CD4-positive, alpha-beta T cell treated with Interleukin-4 for 4 hours (primary cell): ENCODE measurements at regions not wholly inside any gene's neighbourhood (a gene's known extent, or its start where the extent isn't known, plus 50 kb on each side); places are given as distances from the start of the nearest gene placed in this dataset.

Source experiments
- DNase-seq: peaks from one replicate; pipeline ENCODE4 v3.0.0-alpha.2; 2020

GRCh38 chr16:65936096-65936495 is 430.4 kb upstream of the CDH5 start:
- no peak for DNase-seq

GRCh38 chr16:65934443-65934842 is 432.0 kb upstream of the CDH5 start:
- DNase-seq = no peak

GRCh38 chr16:65933703-65934102 is 432.8 kb upstream of the CDH5 start:
- DNase-seq = no peak

GRCh38 chr16:65932350-65933072 is 434.0 kb upstream of the CDH5 start:
- no peak for DNase-seq

GRCh38 chr16:65922923-65923322 is 443.6 kb upstream of the CDH5 start:
- no peak for DNase-seq

- no peak for DNase-seq
Measured at GRCh38 chr16:65919986-65920376, 446.5 kb upstream of the CDH5 start.

- no peak for DNase-seq
Measured at GRCh38 chr16:65919145-65919985, 447.1 kb upstream of the CDH5 start.

GRCh38 chr16:65917466-65917865 is 449.0 kb upstream of the CDH5 start:
- no peak for DNase-seq

- DNase-seq = no peak
Measured at GRCh38 chr16:65916995-65917394, 449.5 kb upstream of the CDH5 start.

GRCh38 chr16:65910291-65910690 is 456.2 kb upstream of the CDH5 start:
- DNase-seq = no peak

- DNase-seq = no peak
Measured at GRCh38 chr16:65909310-65910050, 457.0 kb upstream of the CDH5 start.

GRCh38 chr16:65908568-65908967 is 457.9 kb upstream of the CDH5 start:
- no peak for DNase-seq

- no peak for DNase-seq
Measured at GRCh38 chr16:65905331-65905730, 461.2 kb upstream of the CDH5 start.

GRCh38 chr16:65896448-65897153 is 469.9 kb upstream of the CDH5 start:
- DNase-seq = no peak

- DNase-seq = no peak
Measured at GRCh38 chr16:65895906-65896305, 470.6 kb upstream of the CDH5 start.

GRCh38 chr16:65895486-65895885 is 471.0 kb upstream of the CDH5 start:
- DNase-seq = no peak

- DNase-seq = no peak
Measured at GRCh38 chr16:65890203-65890602, 476.3 kb upstream of the CDH5 start.

- DNase-seq = no peak
Measured at GRCh38 chr16:65889533-65889966, 476.9 kb upstream of the CDH5 start.

- DNase-seq = no peak
Measured at GRCh38 chr16:65888201-65888600, 478.3 kb upstream of the CDH5 start.

GRCh38 chr16:65884018-65884417 is 482.5 kb upstream of the CDH5 start:
- no peak for DNase-seq

- DNase-seq = no peak
Measured at GRCh38 chr16:65878347-65878746, 488.1 kb upstream of the CDH5 start.

GRCh38 chr16:65876624-65877023 is 489.9 kb upstream of the CDH5 start:
- DNase-seq = no peak

GRCh38 chr16:65876056-65876408 is 490.5 kb upstream of the CDH5 start:
- DNase-seq = no peak
